H1 (cell line): ENCODE measurements at regions not wholly inside any gene's neighbourhood (a gene's known extent, or its start where the extent isn't known, plus 50 kb on each side); places are given as distances from the start of the nearest gene placed in this dataset.

Experiments
- CTCF ChIA-PET: fragments of 300-600 bp; sonication (Branson Sonifier 250); formaldehyde crosslinking; loops from one replicate; lab custom pipeline; 2021; ENCODE audit not compliant: partially characterized antibody; lab: Charles Lee
- POLR2A ChIA-PET: fragments of 300-600 bp; sonication (Branson Sonifier 250); formaldehyde crosslinking; loops from one replicate; lab custom pipeline; 2021; ENCODE audit warnings: inconsistent platforms; ENCODE audit not compliant: partially characterized antibody; lab: Charles Lee
- DNase-seq, 2 experiments: peaks; one replicate each; pipeline versions ENCODE4 v3.0.0 to v3.0.0-alpha.2; 2010 to 2022; ENCODE audit warnings: low spot score in 2 of 2, low read depth in 1 of 2, mixed read lengths in 1 of 2
- FAIRE-seq: peaks from 2 replicates; lab custom pipeline; 2011; peaks lifted over from hg19 to GRCh38; lab: Jason Lieb, UNC
- H2AFZ ChIP-seq: 2 replicates; pipeline ENCODE4 v1.8.1; 2012; ENCODE audit warnings: low read length, inconsistent platforms
- H2AK5ac ChIP-seq: 2 replicates; pipeline ENCODE4 v1.6.1; 2013; ENCODE audit warnings: low read depth, low read length
- H2BK120ac ChIP-seq: replicated peaks from 2 replicates; pipeline ENCODE3; 2013; ENCODE audit warnings: low read depth, low read length, inconsistent platforms
- H2BK12ac ChIP-seq: 2 replicates; pipeline ENCODE4 v1.6.1; 2013; ENCODE audit warnings: low read depth, low read length
- H2BK15ac ChIP-seq: 2 replicates; pipeline ENCODE4 v1.6.1; 2013; ENCODE audit warnings: low read length
- H2BK20ac ChIP-seq: 2 replicates; pipeline ENCODE4 v1.6.1; 2013; ENCODE audit warnings: low read length
- H2BK5ac ChIP-seq: 2 replicates; pipeline ENCODE4 v1.6.1; 2013; ENCODE audit warnings: low read depth, low read length
- H3K14ac ChIP-seq: 2 replicates; pipeline ENCODE4 v1.6.1; 2013; ENCODE audit warnings: inconsistent platforms; ENCODE audit not compliant: insufficient read length
- H3K18ac ChIP-seq: 2 replicates; pipeline ENCODE4 v1.6.1; 2013; ENCODE audit warnings: low read length; ENCODE audit errors: extremely low read depth
- H3K23ac ChIP-seq: 2 replicates; pipeline ENCODE4 v1.6.1; 2013; ENCODE audit warnings: inconsistent platforms; ENCODE audit not compliant: insufficient read length
- H3K23me2 ChIP-seq: 2 replicates; pipeline ENCODE4 v1.6.1; 2013; ENCODE audit warnings: low read depth, low read length
- H3K27ac ChIP-seq: 2 replicates; pipeline ENCODE4 v1.6.1; 2011; ENCODE audit warnings: low read depth, low read length, inconsistent platforms
- H3K27me3 ChIP-seq, 4 experiments: replicated peaks in 1 of 4; 1 replicate in 1 of 4; 2 replicates in 3 of 4; pipeline versions ENCODE4 v1.6.1 to v1.8.1; 2011 to 2013; ENCODE audit warnings: low read length in 3 of 4, mild to moderate bottlenecking in 3 of 4, inconsistent platforms in 2 of 4, mixed read lengths in 2 of 4, moderate library complexity in 1 of 4; ENCODE audit not compliant: control insufficient read depth in 3 of 4, insufficient read depth in 3 of 4; ENCODE audit errors: extremely low read depth in 1 of 4
- H3K36me3 ChIP-seq, 4 experiments: 2 replicates each; pipeline versions ENCODE4 v1.6.1 to v1.8.1; 2011 to 2013; ENCODE audit warnings: mild to moderate bottlenecking in 4 of 4, low read length in 3 of 4, moderate library complexity in 2 of 4, control low read depth in 1 of 4, inconsistent platforms in 1 of 4; ENCODE audit not compliant: insufficient read depth in 4 of 4, control insufficient read depth in 2 of 4
- H3K4ac ChIP-seq: replicated peaks from 2 replicates; pipeline ENCODE3; 2013; ENCODE audit warnings: low read length, low read depth, mixed read lengths, inconsistent platforms; ENCODE audit not compliant: insufficient read length
- H3K4me1 ChIP-seq, 4 experiments: replicated peaks in 1 of 4; 1 replicate in 1 of 4; 2 replicates in 3 of 4; pipeline versions ENCODE4 v1.6.1 to v1.8.1; 2011 to 2013; ENCODE audit warnings: low read length in 3 of 4, inconsistent platforms in 2 of 4, mixed read lengths in 1 of 4; ENCODE audit not compliant: insufficient read depth in 4 of 4, control insufficient read depth in 3 of 4
- H3K4me2 ChIP-seq, 2 experiments: 2 replicates each; pipeline versions ENCODE4 v1.6.1 to v1.8.1; 2011 to 2013; ENCODE audit warnings: low read depth in 2 of 2, low read length in 2 of 2, control low read depth in 1 of 2, inconsistent platforms in 1 of 2, mild to moderate bottlenecking in 1 of 2; ENCODE audit not compliant: insufficient read depth in 1 of 2
- H3K4me3 ChIP-seq, 4 experiments: fragments of 200-600, 300-600 bp in 1 of 4; sonication (generic), shearing (Covaris generic), sonication (Bioruptor Twin) in 1 of 4; 2 replicates each; pipeline versions ENCODE4 v1.5.1 to v1.8.1; 2011 to 2016; ENCODE audit warnings: low read length in 4 of 4, low read depth in 3 of 4, control low read depth in 2 of 4, inconsistent platforms in 2 of 4, mild to moderate bottlenecking in 2 of 4, mixed read lengths in 1 of 4, moderate library complexity in 1 of 4; ENCODE audit not compliant: insufficient read depth in 2 of 4; ENCODE audit errors: extremely low read depth in 1 of 4
- H3K56ac ChIP-seq: replicated peaks from 2 replicates; pipeline ENCODE3; 2013; ENCODE audit warnings: low read depth, mild to moderate bottlenecking, mixed read lengths, low read length, inconsistent platforms; ENCODE audit not compliant: insufficient read length
- H3K79me1 ChIP-seq: 2 replicates; pipeline ENCODE4 v1.6.1; 2013; ENCODE audit warnings: low read depth, low read length, control low read depth
- H3K79me2 ChIP-seq, 2 experiments: 2 replicates each; pipeline versions ENCODE4 v1.6.1 to v1.8.1; 2012 to 2013; ENCODE audit warnings: low read length in 2 of 2, mild to moderate bottlenecking in 2 of 2, inconsistent platforms in 1 of 2; ENCODE audit not compliant: insufficient read depth in 2 of 2, control insufficient read depth in 1 of 2
- H3K9ac ChIP-seq, 4 experiments: replicated peaks in 1 of 4; 1 replicate in 1 of 4; 2 replicates in 3 of 4; pipeline versions ENCODE4 v1.6.1 to v1.8.1; 2011 to 2013; ENCODE audit warnings: low read depth in 3 of 4, low read length in 3 of 4, control low read depth in 2 of 4, mild to moderate bottlenecking in 2 of 4, moderate library complexity in 2 of 4, inconsistent platforms in 1 of 4; ENCODE audit errors: extremely low read depth in 1 of 4
- H3K9me3 ChIP-seq, 2 experiments: 2 replicates each; pipeline versions ENCODE4 v1.6.1 to v1.8.1; 2012 to 2013; ENCODE audit warnings: mild to moderate bottlenecking in 2 of 2, moderate library complexity in 2 of 2, control low read depth in 1 of 2, inconsistent platforms in 1 of 2, low read depth in 1 of 2, low read length in 1 of 2, mixed read lengths in 1 of 2; ENCODE audit not compliant: insufficient read depth in 2 of 2
- H4K20me1 ChIP-seq, 2 experiments: replicated peaks in 1 of 2; 2 replicates each; pipeline versions ENCODE3 to v1.8.1; 2011 to 2013; ENCODE audit warnings: inconsistent platforms in 2 of 2, low read length in 2 of 2, mild to moderate bottlenecking in 1 of 2; ENCODE audit not compliant: insufficient read depth in 2 of 2, control insufficient read depth in 1 of 2
- H4K5ac ChIP-seq: 2 replicates; pipeline ENCODE4 v1.6.1; 2013; ENCODE audit warnings: low read length, low read depth, mixed read lengths, inconsistent platforms; ENCODE audit not compliant: insufficient read length
- H4K8ac ChIP-seq: 2 replicates; pipeline ENCODE4 v1.8.0; 2013; ENCODE audit warnings: mild to moderate bottlenecking, moderate library complexity, low read length, inconsistent platforms; ENCODE audit not compliant: insufficient read depth; ENCODE audit errors: extremely low read depth
- H4K91ac ChIP-seq: replicated peaks from 2 replicates; pipeline ENCODE3; 2013; ENCODE audit warnings: low read length, mixed read lengths, inconsistent platforms; ENCODE audit not compliant: insufficient read length
- CBX5 ChIP-seq: fragments of 300-800, 300-1000 bp; sonication (generic); IDR thresholded peaks from 2 replicates; pipeline ENCODE4 v1.7.1; 2016; ENCODE audit warnings: antibody characterized with exemption, low read length, low read depth
- EP300 ChIP-seq, 2 experiments: IDR thresholded peaks; 1 replicate in 1 of 2; 2 replicates in 1 of 2; pipeline ENCODE4 v1.6.1; 2011 to 2012; ENCODE audit warnings: low read depth in 2 of 2, low read length in 2 of 2, mild to moderate bottlenecking in 2 of 2, borderline replicate concordance in 1 of 2, inconsistent platforms in 1 of 2, moderate library complexity in 1 of 2
- GTF2F1 ChIP-seq: IDR thresholded peaks from 2 replicates; pipeline ENCODE4 v1.6.1; 2012; ENCODE audit warnings: low read depth, low read length, improper control_type of control experiment, borderline replicate concordance
- HDAC6 ChIP-seq: IDR thresholded peaks from one replicate; pipeline ENCODE4 v1.7.1; 2012; ENCODE audit warnings: low read depth, mild to moderate bottlenecking, inconsistent platforms, low read length, moderate library complexity
- JUND ChIP-seq: IDR thresholded peaks from 2 replicates; pipeline ENCODE4 v1.6.1; 2011; ENCODE audit warnings: mild to moderate bottlenecking, improper control_type of control experiment, low read length
- POLR2AphosphoS5 ChIP-seq: IDR thresholded peaks from 2 replicates; pipeline ENCODE4 v1.6.1; 2011; ENCODE audit warnings: low read depth, low read length
- SP1 ChIP-seq: IDR thresholded peaks from 2 replicates; pipeline ENCODE4 v1.6.1; 2011; ENCODE audit warnings: low read depth, low read length
- TAF1 ChIP-seq: IDR thresholded peaks from 2 replicates; pipeline ENCODE4 v1.6.1; 2011; ENCODE audit warnings: mild to moderate bottlenecking, low read depth, low read length
- TCF12 ChIP-seq: IDR thresholded peaks from 2 replicates; pipeline ENCODE4 v1.6.1; 2011; ENCODE audit warnings: low read depth, mild to moderate bottlenecking, low read length
- TEAD4 ChIP-seq: IDR thresholded peaks from 2 replicates; pipeline ENCODE4 v1.6.1; 2012; ENCODE audit warnings: low read depth, low read length, inconsistent platforms, mixed read lengths
- ZNF274 ChIP-seq: IDR thresholded peaks from 2 replicates; pipeline ENCODE4 v1.7.0; 2012; ENCODE audit warnings: low read length, borderline replicate concordance; ENCODE audit errors: extremely low read depth
- WGBS, 2 experiments: shearing (Covaris generic) in 1 of 2; methylation state at CpG; one replicate each; pipeline versions ENCODE4 v1.1.6 to v1.1.7; 2013 to 2015; ENCODE audit warnings: low lambda C conversion rate in 2 of 2, mixed read lengths in 2 of 2, inconsistent platforms in 1 of 2, low coverage in 1 of 2, missing lambda C conversion rate in 1 of 2; ENCODE audit not compliant: insufficient replicate concordance in 2 of 2, insufficient coverage in 1 of 2, insufficient read length in 1 of 2; ENCODE audit errors: extremely low coverage in 1 of 2, missing lambda C conversion rate in 1 of 2; 5-methylcytosine and 5-hydroxymethylcytosine counted together

- no peaks in the 10 kb centered on the region for H3K79me2 ChIP-seq
- WGBS, 2 experiments = 92% methylated on average over 5 of the region's 5 CpGs; no CpG with 5 or more reads in 1 of the 2 experiments
- H2BK5ac ChIP-seq = no peak overlapping the region
- no peak overlapping the region for H3K56ac ChIP-seq
- POLR2A ChIA-PET = no interaction called here
- DNase-seq = no peak
- H3K18ac ChIP-seq = no peak overlapping the region
- H3K4me1 ChIP-seq = peaks cover 0 to 7% (median 2%) of the 10 kb centered on the region in 4 experiments; a peak in 1 of 7 replicates
- no peak overlapping the region for H2BK12ac ChIP-seq
- H2BK15ac ChIP-seq = no peak overlapping the region
- no peak overlapping the region for H3K27ac ChIP-seq
- H4K20me1 ChIP-seq = no peaks in the 10 kb centered on the region
- H4K8ac ChIP-seq = no peak overlapping the region
- H3K79me1 ChIP-seq = no peaks in the 10 kb centered on the region
- H2BK120ac ChIP-seq = no peak overlapping the region
- no peak overlapping the region for H3K4me2 ChIP-seq
- CTCF ChIA-PET = interaction anchor here (0.6 to 1.0 kb wide), 2 partner anchors 54 to 1438 kb away, joined by 3 read pairs; no protein-coding TSS in a partner anchor
- H3K27me3 ChIP-seq = no peaks in the 10 kb centered on the region; a peak in 1 of 7 replicates
- H4K91ac ChIP-seq = no peak overlapping the region
- no peaks in the 10 kb centered on the region for H3K9me3 ChIP-seq
- no peak overlapping the region for H3K4me3 ChIP-seq
- no peak overlapping the region for H2AFZ ChIP-seq
- TF ChIP-seq HDAC6 (no peak), TEAD4 (no peak), GTF2F1 (no peak), EP300 (IDR thresholded peaks at IDR 0.05; ENCODE audit: borderline replicate concordance in 1 of 2, low read depth in 2 of 2, low read length in 2 of 2) (no peak), ZNF274 (no peak), CBX5 (no peak), JUND (no peak), POLR2AphosphoS5 (no peak), SP1 (no peak), TCF12 (no peak), TAF1 (no peak)
- H4K5ac ChIP-seq = no peak overlapping the region
- no peak overlapping the region for H2BK20ac ChIP-seq
- no peak overlapping the region for H3K14ac ChIP-seq
- no peak overlapping the region for H2AK5ac ChIP-seq
- no peak overlapping the region for H3K9ac ChIP-seq
- no peak overlapping the region for H3K4ac ChIP-seq
- no peaks in the 10 kb centered on the region; the same call in 1 of the 2 replicates for H3K23me2 ChIP-seq
- no peaks in the 10 kb centered on the region for H3K36me3 ChIP-seq
- H3K23ac ChIP-seq = no peak overlapping the region
- no peak for FAIRE-seq
These were observed 558.0 kb upstream of the MKI67 start for GRCh38 chr10:128684215-128684614.
